CD4-positive, alpha-beta T cell treated with Interferon gamma for 1 hour (primary cell): ENCODE measurements at regions not wholly inside any gene's neighbourhood (a gene's known extent, or its start where the extent isn't known, plus 50 kb on each side); places are given as distances from the start of the nearest gene placed in this dataset.
"Not testable (repeated sequence)": the region's sequence is repeated elsewhere in the genome, so short reads cannot be mapped to it uniquely, and the experiment has no call there.

Source experiments
- DNase-seq: peaks from one replicate; pipeline ENCODE4 v3.0.0-alpha.2; 2020

DNA sequence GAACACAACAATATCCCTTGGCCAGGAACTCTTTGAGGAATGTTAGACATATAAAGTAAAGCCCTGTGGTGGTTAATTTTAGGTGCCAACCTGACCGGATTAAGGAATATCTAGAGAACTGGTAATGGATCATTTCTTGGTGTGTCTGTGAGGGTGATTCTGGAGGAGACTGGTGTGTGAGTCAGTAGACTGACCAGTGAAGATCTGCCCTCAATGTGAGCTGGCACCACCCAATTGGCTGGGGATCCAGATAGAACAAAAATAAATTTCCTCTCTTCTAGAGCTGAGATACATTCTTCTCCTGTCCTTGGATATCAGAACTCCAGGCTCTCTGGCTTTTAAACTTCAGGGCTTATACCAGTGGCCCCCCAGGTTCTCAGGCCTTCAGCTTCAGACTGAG lies 56.2 kb upstream of the TNPO1 start:
- no peak for DNase-seq

- DNase-seq = no peak
Measured at GRCh38 chr5:72752909-72753308, 63.6 kb upstream of the TNPO1 start.

- DNase-seq = no peak
Measured at GRCh38 chr5:72749362-72749997, 67.0 kb upstream of the TNPO1 start.

DNA sequence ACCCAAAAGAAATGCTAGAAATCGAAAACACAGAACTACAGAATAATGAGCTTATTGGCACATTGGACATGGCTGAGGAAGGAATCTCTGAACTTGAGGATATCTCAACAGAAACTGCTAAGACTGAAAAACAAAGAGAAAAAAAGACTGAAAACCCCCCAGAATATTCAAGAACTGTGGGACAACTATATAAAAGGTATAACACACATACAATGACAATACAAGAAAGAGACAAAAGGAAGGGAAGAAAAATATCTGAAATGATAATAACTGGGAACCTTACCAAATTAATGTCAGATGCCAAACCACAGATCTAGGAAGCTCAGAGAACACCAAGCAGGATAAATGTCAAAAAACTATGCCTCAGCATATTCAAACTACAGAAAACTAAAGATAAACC lies 68.6 kb upstream of the TNPO1 start:
- DNase-seq = no peak

DNA sequence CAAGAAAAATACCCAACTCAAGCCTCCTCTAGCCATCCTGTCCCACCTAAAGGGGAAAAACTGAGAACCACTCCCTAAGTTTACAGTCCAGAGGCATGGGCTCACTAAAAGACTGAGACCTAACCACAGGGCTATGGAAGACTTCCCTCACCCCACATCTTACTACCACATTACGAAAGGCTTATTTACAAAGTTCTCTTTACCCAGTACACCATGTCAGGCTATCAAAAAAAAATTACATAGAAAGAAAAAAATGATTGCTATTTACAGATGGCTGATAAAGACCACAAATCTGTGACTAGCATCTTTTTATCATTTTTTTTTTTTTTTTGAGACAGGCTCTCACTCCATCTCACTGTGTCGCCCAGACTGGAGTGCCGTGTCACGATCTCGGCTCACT lies 69.7 kb upstream of the TNPO1 start:
- no peak for DNase-seq

- no peak for DNase-seq
Measured at GRCh38 chr5:72744136-72744535, 72.3 kb upstream of the TNPO1 start.

DNA sequence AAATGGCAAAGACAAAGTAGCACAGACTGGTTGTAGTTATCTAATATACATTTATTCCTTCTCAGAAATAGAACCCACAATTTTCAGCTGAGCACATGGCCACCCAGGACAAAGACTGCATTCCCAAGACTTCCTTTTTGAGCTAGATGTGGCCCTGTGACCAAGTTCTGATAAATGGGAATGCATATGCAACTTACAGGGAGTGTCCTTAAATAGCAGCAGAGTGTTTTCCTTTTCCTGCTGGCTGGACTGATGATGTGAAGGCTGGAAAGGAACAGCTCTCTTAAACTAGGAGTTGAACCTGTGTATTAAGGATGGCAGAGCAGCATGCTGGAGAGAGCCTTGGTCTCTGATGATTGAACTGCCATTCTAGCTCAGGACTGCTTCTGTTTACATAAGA lies 74.7 kb upstream of the TNPO1 start:
- no peak for DNase-seq

GRCh38 chr5:72733810-72734209 lies 82.7 kb upstream of the TNPO1 start:
- DNase-seq = no peak

DNA sequence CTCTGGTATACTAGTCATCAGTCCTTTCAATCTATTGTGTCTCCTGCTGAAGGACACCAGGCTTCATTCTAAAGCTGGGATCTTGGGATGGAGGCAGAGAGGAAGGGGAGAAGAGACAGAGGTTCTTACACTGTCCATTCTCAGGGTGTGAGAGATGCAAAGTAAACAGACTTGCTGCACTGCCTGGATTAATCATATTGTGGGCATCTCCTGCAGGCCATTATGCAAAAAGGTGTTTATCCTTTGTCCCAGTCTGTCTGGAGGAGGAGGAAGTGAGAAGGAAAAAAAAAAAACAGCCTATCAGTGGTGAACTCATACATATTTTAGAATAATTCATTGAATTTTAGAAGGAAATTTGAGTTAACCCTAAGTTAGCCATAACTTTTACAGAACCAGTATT lies 92.9 kb upstream of the TNPO1 start:
- DNase-seq = no peak

DNA sequence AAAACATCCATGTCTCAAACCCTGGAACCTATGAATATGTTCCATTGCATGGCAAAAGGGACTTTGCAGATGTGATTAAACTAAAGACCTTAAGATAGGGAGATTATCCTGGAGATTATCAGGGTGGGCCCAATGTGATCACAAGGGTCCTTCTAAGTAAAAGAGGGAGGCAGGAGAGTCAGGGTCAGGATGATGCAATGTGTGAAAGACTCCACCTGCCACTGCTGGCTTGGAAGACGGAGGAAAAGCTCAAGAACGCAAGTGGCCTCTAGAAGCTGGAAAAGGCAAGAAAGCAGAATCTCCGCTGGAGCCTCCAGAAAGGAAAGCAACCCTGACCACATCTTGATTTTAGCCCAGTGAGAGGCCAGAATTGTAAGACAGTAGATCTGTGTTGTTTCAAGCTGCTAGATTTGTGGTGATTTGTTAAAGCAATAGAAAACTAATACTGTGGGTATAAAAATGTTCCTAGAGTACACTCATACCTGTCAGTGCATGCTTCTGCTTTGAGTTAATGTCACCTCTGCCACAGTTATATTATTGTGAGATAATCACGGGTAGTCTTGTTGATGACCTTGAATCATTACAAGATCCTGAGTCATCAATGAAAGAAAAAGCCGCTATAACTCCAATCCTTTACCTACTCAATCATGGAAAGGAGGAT lies 93.5 kb upstream of the TNPO1 start:
- no peak for DNase-seq

- DNase-seq = no peak
Measured at GRCh38 chr5:72721844-72722243, 94.6 kb upstream of the TNPO1 start.

DNA sequence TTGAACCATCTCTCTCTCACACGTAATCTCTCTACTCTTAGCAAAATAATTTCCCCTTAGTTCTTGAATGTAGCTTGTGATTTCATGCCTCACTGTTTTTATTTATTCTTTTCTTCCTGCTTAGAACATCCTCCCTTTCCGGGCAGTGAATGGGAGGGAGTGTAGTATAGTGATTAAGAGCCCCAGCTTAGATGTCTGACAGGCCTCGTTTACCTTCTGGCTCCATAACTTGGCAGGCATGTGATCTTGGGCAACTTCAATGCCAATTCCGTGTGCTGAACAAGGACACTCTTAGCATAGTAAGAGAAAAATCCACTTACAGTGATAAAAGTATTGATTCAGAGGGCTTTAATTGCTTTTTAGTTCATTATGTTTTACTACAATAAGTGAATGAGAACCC lies 96.3 kb upstream of the TNPO1 start:
- DNase-seq = no peak

DNA sequence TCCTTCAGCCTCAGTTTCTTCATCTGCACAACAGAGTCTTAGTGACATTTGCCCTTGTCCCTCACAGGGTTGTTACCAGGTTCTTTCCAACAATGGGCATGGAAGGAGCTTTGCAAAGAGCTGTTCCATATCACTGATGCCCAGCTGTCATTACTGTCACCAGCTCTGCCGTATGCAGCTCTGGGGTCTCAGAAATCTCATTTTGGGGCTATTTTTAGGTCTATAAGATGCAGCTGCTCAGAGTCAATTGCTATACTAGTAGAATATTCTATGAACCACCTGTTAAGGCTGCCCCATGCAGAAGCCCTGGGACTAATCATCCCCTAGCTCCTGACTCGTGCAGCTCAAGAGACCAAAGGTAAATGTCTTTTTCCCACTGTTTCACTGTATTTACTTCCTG lies 105.1 kb upstream of the TNPO1 start:
- no peak for DNase-seq

DNA sequence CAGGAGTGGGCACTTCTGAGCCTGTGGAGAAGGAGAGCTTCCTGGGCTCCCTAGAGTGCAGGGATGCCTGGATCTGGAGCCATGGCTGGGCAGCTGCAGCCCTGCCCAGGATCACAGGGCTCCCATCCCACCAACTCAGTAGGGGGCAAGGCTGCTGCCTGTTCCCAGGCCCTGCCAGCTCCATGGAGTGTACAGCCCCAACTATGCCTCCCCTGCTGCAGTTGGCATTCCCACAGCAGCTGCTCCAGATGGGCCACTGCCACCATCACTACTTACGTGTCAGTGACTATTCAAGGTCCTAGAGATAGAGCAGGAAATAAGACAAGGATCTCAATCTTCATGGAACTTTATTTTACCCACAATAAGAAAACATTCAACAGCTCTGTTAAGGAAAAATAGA lies 107.1 kb upstream of the TNPO1 start:
- DNase-seq = no peak

DNA sequence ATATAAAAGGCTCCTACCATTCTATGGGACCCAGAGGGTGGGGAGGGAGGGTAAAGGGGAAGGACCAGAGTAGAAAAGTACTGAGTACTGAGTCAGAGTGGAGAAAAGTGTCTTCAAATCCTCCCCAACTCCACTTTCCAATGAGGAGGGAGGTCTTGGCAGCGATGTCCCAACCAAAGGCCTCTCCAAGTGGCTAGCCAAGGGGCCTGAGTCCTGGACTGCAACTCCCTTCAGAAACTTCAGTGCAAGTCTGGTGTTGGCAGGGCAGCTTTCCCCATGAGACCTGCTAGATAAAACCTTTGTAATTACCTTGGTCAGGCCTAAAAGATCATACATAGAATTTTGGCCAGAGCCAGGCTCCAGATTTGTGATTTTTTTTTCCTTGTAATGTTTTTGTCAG lies 111.3 kb upstream of the TNPO1 start:
- DNase-seq = no peak

GRCh38 chr5:72703876-72704275 lies 112.6 kb upstream of the TNPO1 start:
- no peak for DNase-seq

- no peak for DNase-seq
Measured at GRCh38 chr5:72702881-72703434, 113.5 kb upstream of the TNPO1 start.

- not testable (repeated sequence) for DNase-seq
Measured at GRCh38 chr5:72702105-72702504, 114.4 kb upstream of the TNPO1 start.

GRCh38 chr5:72698481-72698880 lies 118.0 kb upstream of the TNPO1 start:
- no peak for DNase-seq

GRCh38 chr5:72697622-72698021 lies 118.8 kb upstream of the TNPO1 start:
- no peak for DNase-seq

DNA sequence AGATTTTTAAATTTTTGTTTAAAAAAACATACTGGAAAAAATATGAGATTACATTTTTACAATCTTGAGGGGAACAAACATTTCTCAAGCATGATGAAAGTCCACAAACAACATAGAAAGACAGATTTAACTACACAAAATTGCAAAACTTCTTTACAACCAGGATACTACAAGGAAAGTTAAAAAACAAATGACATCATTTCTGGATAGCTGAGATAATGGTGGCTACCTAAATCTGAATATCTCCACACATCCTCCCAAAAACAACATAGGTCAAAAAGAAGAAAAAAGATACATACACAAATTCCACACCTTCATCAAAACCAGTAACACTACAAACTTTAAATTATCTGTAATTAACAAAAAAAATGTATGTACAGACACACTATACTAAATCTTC lies 120.8 kb upstream of the TNPO1 start:
- no peak for DNase-seq

DNA sequence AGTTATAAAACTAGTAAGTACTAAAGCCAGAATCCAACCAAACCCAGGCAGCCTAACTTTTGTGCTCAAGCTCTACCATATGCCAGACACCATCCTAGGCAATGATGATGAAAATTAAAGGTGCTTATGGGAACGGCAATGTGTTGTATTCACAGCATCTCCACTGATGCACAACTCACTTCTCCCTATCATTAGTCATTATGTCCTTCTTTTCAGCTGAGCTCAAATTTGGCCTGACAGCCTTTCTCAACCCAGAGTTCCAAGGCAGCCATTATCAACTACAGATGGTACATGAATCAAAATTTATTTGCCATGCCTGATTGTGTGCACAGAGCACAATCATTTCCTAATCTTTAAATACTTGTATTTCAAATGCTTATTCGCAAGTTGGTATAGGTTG lies 121.6 kb upstream of the TNPO1 start:
- DNase-seq = no peak

- no peak for DNase-seq
Measured at GRCh38 chr5:72693546-72694205, 122.8 kb upstream of the TNPO1 start.
